ENCODE measurements at regions not wholly inside any gene's neighbourhood (a gene's known extent, or its start where the extent isn't known, plus 50 kb on each side); places are given as distances from the start of the nearest gene placed in this dataset.
A peak's percentile ranks its signal among the peaks of the same experiment; 100 is the strongest.
"Not testable (repeated sequence)": the region's sequence is repeated elsewhere in the genome, so short reads cannot be mapped to it uniquely, and the experiment has no call there.

DNA sequence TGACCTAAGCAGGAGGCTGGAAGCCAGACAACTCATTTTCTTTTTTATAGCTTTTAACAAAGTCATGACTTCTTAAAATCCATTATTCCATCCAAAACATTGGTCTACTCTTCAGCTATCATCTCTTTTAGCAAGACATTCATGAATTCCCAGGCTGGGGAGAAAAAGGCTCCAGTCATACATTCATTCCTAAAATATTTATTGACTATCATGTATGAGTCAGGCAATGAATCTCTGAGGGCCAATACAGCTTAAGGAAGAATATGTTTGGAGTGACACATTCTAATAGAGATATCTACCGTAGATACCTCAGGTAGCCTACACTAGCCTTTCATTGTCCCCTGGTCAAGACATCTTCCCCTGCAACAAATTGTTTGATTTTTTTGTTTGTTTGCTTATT is 196.4 kb upstream of the NANOGP8 start:
- FAIRE-seq, result no peak

DNA sequence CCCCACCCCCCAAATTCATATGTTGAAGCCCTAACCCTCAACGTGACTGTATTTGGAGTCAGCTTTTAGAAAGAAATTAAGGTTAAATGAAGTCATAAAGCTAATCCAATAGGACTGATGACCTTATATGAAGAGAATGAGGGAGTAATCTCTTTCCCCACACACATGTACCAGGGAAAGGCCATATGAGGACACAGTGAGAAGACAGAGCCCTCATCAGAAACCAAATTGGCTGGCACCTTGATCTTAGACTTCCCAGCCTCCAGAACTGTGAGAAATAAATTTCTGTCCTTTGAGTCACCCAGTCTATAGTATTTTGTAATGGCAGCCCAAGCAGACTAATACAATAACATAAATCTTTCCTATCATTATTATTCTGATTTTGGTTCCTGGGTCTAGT is 194.7 kb upstream of the NANOGP8 start:
- no peak for FAIRE-seq

GRCh38 chr15:35271371-35272043 is 186.4 kb upstream of the NANOGP8 start:
- no peak for FAIRE-seq

GRCh38 chr15:35260941-35261340 is 175.8 kb upstream of the NANOGP8 start:
- no peak for FAIRE-seq

DNA sequence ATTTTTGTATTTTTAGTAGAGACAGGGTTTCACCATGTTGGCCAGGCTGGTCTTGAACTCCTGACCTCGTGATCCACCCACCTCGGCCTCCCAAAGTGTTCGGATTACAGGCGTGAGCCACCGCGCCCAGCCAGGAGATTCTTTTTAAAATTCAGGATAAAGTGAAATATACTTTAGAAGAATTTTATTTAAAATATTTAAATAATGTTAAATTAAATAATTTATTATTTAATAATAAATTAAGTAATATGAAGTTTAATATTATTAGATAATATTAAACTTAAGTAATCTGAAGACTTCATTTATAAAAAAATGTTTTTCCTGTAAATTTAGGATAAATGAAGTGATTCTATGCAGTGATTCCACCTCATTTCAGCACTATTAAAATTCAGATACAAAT is 175.2 kb upstream of the NANOGP8 start:
- FAIRE-seq, result not testable (repeated sequence)

GRCh38 chr15:35256551-35256950 is 171.5 kb upstream of the NANOGP8 start:
- no peak for FAIRE-seq

DNA sequence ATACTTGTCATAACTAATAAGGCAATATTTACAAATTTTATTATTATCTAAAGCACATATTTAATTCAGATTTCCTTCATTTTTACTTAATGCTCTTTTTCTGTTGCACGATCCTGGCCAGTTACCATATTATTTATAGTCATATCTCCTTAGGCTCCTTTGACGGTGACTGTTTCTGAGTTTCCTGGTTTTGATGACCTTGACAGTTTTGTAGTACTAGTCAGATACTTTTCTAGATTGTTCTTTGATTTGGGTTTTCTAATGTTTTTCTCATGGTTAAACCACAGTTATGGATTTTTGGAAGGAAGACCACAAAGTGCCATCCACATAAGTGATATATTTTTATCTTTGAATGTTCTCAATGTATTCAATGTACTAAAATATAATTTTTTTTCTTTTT is 171.0 kb upstream of the NANOGP8 start:
- FAIRE-seq, result no peak

- not testable (repeated sequence) for FAIRE-seq
Observed at GRCh38 chr15:35254908-35255307, 169.8 kb upstream of the NANOGP8 start.

DNA sequence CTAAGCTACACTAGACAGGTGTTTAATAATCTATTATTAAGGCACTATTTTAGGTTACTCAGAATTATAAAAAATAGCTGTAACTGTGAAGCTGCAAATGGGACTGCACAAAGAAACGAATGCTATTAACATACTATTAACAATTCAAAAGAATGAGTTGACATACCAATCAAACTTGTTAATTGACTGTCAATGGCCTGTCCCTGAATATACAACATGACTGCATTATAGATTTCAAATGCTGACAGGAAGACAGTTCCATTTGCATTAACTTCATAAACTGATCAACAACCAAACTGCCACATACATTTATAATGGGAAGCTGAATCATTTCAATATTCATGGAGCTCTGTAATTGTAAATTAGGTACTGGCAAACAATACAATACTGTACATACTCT is 169.0 kb upstream of the NANOGP8 start:
- FAIRE-seq, result no peak

DNA sequence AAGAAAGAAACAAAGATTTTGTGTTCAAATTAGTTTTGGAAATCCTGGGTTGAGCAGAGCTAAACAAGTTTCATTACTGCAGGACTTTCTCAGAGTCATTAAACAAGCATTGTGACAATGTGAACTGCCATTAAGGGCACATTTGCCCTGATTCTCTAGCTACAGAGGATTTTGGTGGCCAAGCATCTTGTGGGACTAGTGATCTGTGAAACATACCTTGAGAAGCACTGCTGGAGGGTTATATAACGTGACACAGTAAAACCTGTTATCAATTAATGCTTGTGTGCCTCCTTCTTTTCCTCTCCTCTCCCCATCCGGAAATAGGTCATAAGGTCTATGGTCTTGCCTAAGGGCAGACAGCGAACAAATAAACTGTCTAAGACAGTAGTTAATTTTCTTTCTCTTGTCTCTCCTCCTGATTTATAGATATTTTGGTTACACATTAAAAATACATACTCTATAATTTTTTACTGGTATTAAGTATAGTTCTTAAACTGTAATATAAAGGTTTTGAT is 167.3 kb upstream of the NANOGP8 start:
- no peak for FAIRE-seq

DNA sequence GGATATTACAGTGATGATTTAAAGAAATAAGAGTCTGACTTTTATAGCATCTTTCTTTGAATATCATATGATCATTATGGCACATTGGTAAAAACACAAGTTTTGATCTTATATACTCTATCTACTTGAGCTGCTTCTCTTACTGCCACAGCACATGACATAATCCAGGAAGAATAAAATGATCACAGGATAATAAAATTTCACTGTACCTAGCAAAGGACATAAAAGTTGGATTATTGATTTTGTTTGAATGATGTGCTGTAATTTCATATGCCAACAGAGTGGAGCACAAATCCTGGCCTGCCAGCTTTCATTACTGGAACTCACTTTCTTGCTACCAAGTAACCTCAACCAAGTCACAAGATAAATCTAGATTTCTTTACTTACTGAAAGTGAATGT is 162.1 kb upstream of the NANOGP8 start:
- no peak for FAIRE-seq

GRCh38 chr15:35246451-35246850 is 161.4 kb upstream of the NANOGP8 start:
- no peak for FAIRE-seq

GRCh38 chr15:35245681-35246080 is 160.6 kb upstream of the NANOGP8 start:
- not testable (repeated sequence) for FAIRE-seq

DNA sequence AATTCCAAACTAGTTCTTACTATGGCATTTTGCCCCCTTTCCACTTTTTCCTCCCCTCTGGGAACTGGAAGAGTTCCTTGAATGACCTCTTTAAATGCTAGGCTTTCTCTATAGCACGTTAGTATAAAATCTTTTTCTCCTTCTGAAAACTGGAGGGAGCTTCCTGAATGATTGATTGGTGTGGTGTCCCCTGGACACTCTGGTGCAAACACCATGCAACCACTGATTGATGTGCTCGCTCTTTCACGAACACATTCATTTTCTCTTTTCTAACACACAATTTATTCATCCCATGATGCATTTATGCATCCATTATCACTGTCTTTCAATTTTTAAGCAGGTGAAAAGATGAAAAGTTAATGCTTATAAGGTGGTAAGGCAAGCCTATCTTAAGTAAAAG is 159.1 kb upstream of the NANOGP8 start:
- no peak for FAIRE-seq

DNA sequence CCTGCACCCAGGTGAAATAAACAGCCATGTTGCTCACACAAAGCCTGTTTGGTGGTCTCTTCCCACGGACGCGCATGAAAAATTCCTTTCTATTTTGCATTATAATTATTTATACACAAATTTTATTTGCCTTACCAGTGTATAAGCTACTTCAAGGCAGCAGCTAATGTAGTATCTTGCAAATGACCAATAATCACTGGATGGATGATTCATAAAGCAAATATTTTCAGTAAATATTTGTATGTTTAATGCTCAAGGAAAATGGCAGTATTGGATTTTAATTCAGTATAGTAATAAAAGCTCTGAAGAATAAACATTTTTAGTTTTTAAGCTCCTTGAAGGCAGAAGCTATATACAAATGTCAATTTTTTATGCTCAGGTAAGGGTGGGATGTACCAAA is 158.7 kb upstream of the NANOGP8 start:
- FAIRE-seq, result no peak

- FAIRE-seq, result not testable (repeated sequence)
Observed at GRCh38 chr15:35239693-35240092, 154.6 kb upstream of the NANOGP8 start.

DNA sequence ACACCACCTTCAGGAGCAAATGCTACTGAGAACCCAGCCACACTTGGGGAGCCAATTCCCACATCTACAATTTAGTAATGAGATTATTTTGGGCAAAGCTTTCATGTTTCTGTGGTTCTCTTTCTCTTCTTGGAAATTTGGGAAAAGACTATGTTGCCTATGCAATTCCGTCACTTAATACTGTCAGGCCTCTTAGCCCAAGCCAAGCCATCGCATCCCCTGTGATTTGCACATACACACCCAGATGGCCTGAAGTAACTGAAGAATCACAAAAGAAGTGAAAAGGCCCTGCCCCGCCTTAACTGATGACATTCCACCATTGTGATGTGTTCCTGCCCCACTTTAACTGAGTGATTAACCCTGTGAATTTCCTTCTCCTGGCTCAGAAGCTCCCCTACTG is 153.4 kb upstream of the NANOGP8 start:
- FAIRE-seq, result not testable (repeated sequence)

GRCh38 chr15:35229085-35229484 is 144.0 kb upstream of the NANOGP8 start:
- FAIRE-seq, result no peak

DNA sequence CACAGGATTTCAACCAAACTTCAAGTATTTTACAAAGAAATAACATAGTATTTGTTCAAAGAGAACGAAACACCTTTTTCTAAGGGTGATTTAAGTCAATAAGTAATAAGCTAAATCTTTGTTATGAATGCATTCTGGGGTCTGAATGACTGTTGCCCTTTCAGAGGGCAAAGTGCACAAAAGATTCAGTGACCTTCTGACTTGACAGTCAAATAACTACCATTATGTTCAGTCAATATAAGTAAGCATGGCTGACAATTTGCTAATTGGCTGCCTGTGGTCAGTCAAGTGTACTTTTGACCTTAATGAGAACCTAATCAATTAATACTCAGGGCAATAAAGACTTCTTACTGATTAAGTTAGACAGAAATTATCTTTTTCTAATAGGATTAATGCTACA is 133.1 kb upstream of the NANOGP8 start:
- FAIRE-seq, result no peak

GRCh38 chr15:35215093-35215492 is 130.0 kb upstream of the NANOGP8 start:
- no peak for FAIRE-seq

DNA sequence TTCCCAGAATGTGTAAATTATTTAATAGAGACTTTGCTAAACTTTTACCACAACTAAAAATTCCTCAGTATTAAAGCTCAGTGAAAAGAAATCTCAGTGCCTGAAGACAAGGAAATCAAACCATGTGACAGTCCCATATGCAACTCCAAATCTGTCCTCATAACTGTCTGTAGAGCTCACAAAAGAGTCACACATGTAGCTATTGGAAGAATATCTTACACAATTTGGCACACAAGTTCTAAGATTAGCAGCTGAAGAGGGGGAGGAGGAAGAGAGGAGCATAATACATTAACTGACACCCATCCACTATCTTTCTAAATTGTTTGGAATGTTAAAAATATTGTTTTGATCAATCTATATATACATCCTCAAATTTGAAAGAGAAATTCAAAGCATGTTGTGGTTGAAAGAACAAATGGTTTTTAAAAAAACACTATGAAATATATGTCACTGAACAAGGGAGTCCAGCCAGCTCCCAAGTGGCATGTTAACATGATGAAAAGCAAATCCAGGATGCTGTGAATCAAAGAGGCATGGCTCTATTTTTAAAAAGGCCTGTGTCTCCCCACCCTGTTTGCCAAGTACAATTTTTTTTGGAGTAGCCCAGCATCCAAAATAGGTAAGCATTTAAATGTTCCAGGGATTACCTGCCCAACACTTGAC is 126.3 kb upstream of the NANOGP8 start:
- FAIRE-seq, result no peak

GRCh38 chr15:35210370-35210769 is 125.3 kb upstream of the NANOGP8 start:
- FAIRE-seq, result peak; percentile 76

- no peak for FAIRE-seq
Observed at GRCh38 chr15:35209838-35210237, 124.7 kb upstream of the NANOGP8 start.

DNA sequence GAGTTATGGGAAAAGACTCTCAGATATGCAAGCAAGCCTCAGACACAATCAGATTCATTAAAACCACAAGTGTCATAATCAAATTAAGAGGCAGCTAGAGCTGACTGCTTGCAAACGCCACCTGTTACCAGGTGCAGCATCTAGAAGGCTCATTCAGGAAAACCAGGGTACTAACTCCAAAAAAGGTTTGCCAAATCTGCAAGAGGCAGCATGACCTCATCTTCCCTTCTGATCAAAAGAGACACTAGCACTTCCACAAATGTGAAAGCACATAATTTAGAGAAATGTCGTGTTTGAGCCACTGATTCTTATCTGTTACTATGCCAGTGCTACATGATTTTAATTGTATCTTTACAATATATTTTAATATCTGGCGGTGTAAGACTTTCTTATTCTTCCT is 123.3 kb upstream of the NANOGP8 start:
- no peak for FAIRE-seq
